ENCODE measurements at regions not wholly inside any gene's neighbourhood (a gene's known extent, or its start where the extent isn't known, plus 50 kb on each side); places are given as distances from the start of the nearest gene placed in this dataset.

- TF ChIP-seq CTCF (IDR thresholded peaks at IDR 0.05): no peak
- no peak for TF ChIP-seq POLR2A (IDR thresholded peaks at IDR 0.05)
Measured at GRCh38 chr2:40877734-40878288, 425.9 kb upstream of the SLC8A1 start.

Data from thyroid gland (tissue), 4 donors.